Midbrain (tissue), 1 donor: ENCODE measurements at regions not wholly inside any gene's neighbourhood (a gene's known extent, or its start where the extent isn't known, plus 50 kb on each side); places are given as distances from the start of the nearest gene placed in this dataset.
A peak's percentile ranks its signal among the peaks of the same experiment; 100 is the strongest.

ENCODE experiments used
- DNase-seq: peaks from one replicate; lab custom pipeline; 2025; lab: John Stamatoyannopoulos, UW

DNA sequence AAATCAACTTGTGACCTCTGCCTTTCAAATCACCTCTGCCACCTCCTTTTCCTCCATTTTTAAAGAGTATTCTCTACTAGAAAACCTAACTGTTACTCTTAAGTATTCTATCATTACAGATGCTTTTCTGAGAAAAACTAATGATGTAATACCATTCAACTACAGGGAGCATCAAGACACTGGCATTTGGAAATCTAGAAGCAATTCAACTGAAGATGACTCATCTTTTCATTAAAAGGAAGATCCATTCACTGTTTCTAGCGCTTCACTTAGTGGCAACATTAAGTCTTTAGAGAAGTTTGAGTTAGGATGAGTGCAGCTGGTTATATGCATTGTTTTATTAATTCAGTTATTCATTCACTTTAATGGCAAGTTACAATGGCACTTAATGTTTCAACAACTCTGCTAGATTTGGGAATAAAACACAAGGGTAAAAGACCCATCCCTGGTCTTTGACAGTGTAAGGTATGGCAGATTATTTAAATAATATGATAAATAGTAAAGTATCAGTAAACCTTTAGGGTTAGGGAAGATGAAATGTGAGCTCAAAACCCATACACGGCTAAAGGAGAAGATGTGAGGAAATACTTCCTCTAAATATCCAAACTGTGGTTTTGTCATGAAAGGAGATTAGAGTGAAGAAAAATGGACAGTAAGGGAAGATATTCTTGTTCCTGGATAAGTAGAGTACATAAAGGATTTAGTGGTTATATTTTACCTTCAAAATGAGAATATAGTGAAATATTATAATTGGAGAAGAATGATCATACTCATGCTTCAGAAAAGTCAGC lies 61.7 kb downstream of the KCNJ2 start:
- no peak for DNase-seq

DNA sequence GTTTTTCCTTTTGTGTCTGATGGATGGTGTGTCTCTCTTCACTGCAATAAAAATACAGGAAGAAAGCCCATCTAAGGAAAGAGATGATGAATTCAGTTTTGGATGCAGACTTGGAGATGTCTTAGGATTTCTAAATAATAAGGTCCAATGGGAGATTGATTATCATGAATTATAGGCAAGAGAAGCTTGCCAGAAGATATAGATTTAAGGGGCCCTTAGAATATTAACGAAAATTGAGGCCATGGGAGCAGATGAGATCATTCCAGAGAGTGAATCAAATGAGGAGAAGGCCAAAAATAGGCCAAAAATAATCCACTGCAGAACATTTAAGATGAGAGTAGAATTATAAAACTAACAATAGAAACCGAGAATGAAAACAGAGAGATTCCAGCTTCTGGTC lies 63.1 kb downstream of the KCNJ2 start:
- no peak for DNase-seq

DNA sequence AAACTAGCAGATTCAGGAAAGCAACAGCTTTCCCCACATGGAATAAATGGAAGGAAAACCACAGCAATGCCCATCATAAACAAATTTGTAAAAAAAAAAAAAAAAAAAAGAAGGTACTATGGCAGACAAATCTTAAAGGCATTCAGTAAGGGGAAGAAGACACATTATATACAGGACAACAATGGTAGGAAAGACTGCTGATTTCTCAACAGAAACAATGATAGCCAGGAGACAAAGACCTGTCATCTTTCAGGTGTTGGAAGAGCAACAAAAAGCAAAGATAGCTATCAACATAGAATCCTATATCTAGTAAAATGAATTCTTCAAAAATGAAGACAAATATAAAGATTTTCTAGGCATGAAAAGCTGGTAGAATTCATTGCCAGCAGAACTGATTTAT lies 65.9 kb downstream of the KCNJ2 start:
- DNase-seq, result no peak

DNA sequence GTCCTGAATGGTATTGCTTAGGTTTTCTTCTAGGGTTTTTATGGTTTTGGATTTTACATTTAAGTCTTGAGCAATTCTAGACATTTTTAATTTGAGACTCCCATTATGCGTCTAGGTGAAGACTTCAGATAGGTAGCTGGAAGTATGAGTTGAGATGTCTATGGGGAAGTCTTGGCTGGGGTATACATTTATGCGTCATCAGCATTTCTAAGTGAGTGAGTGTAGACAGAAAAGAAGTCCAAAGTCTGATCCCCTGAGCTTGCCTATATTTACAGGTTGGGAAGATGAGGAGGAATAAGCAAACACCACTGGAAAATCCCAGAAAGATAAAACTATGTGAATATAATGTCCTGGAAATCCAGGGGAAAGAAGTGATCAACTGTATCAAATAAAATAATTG lies 68.9 kb downstream of the KCNJ2 start:
- no peak for DNase-seq

DNA sequence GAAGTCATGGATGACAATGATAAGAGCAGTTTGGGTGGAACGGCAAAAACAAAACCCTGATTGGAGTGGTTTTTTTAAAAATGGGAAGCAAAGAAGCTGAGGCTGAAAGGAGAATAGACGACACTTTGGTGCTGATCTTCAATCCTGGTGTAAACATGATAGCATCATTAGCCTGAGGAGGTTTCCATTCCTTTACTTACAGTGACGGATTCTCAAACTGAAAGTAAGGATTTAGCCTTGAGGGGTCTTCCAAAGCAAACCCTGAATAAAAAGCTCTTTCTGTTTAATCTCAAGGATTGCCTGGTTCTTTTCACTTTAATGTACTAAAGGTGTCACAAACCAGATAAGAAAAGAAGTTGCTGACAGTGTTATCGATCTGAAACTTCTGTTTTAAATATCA lies 69.3 kb downstream of the KCNJ2 start:
- DNase-seq, result no peak

DNA sequence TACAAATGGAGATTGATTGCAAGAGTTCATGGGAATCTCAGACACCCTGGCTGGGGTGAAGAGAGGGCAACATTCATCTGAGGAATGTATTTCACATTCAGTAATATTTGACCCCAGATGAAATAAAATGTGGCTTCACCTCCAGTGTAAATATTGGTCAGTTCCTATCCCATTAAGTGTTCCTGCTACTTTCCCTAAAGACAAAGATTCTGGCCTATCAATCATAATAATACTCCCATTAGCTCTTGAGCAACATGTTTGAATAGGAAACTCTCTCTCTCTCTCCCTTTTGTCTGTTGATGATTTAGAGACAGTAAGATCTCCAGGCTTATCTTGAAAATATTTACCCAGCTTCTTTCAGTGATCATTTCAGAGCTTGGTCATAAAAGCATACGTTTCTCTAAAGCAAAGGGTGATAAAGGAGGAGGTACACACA lies 70.1 kb downstream of the KCNJ2 start:
- DNase-seq, result no peak

DNA sequence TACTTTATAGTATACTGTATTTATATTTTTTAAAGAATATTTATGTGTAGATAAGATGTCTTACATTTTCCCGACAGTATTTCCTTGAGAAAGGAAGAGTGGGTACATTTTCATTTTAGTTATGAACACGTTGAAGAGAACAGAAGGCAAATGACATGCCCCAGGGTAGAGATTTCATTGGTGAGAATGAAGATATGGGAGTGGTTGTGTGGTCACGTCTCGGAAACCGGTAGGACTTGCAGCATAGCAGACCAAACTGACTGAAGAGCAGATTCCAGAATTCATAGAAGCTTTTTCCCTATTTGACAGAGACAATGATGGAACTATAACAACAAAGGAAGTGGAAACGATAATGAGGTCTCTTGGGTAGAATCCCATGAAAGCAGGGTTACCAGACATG lies 71.7 kb downstream of the KCNJ2 start:
- DNase-seq, result no peak

DNA sequence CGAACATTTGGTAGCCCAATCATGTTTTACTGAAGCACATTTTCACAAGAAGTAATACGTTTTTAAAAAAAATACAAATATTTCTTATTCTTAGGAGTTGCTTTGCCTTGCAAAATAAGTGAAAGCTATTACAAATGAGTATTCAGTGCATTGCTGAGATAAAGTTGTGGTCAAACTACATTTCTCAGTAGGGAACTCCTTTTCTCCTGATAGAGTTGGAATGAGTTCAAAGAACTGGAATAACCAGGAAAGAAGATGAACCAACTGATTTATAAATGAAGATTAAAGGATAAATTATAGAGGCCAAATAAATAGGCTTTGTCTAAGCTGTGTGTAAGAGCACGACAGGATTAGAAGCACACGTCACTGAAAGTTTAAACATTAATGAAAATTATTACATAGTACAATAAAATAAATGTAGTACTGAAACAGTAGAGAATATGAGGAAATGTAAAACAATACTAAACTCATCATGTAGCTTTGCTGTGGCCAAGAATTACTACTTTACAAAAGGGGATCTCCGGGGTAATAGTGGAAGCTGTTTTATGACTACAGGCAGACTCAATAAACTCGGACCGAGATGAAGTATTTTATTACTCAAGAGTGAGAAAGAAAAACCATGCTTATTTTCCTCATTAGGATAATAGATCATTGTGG lies 73.6 kb downstream of the KCNJ2 start:
- no peak for DNase-seq

DNA sequence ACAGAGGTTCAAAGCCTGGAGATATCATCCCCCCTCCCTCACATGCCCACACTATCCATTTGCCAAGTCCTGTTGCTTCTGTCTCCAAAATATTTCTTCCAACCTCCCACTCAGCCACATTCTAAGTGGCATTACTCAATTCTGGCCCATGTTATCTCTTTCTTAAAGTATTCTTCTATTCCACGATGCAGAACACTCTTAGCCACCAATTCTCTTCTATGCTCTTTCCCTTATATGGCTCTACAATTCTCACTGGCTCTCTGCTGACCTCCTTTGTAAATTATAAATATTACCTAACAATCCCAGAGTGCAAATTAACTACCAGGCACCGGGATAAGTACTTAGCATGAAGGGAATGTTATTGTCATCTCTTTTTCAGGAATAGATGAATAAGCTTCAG lies 82.4 kb downstream of the KCNJ2 start:
- DNase-seq, result no peak

DNA sequence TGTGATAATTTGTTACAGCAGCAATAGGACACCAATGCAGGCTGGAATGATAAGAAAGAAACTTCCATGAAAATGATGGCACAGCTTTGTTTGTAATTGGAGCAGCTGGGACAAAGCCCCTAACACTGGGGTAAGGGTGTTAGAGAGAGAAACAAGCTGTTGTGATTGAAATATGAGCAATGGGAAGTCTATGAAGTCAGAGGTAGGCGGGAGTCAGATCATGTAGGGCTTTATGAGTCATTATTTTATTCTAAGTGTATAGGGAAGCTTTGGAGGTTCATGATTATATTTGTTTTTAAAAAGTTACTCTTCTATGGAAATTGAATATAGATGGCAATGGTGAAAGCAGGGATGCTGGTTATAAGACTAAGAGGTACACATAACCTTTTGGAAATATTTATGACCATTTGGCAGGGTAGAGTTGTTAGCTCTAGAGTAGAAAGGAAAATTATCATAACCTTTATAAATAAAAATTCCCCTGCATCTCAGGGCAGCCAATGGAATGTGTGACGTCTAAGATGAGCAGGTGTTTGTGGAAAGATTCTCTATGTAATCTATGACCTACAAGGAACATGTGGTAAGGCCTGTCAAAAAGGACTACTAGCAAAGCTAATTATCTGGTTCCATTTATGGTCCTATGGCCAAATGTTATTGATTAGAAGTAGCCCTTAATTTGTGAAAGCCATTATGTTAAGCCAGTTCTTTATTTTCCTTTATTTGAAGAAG lies 85.6 kb downstream of the KCNJ2 start:
- DNase-seq, result no peak

DNA sequence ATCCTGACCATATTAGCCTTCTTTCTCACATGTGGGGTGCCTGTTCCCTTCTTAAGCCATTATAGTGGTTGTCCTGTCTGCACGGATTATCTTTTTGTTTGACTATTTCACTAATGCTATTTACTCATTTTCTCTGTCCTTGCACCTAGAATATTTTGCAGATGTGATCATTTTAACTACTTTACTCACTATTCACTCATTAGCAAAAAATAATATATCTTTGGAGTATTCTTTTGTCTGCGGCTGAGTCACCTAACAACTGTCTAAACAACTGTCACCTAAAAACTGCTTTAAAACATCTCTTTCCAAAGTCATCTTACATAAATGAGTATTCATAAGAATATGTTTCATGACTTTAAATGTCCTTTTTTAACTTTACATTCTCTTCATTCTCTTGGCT lies 87.4 kb downstream of the KCNJ2 start:
- DNase-seq, result no peak

DNA sequence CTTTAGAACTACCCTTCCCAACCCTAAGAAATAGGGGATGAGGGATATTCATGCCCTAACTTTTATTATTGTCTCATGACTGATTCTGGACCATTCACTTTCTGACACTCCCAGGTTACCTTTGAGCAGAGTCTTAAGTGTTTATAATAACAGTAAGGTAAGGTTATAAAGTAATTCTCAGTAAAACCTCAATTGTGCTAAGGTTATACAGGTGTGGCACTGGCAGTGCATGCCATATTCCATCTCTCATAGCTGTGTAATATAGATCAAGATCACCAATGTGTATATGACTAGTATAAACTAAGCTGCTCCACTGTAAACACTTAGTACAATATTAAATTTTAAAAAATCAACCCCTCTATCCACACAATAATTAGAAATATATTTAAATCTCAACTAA lies 89.1 kb downstream of the KCNJ2 start:
- DNase-seq, result no peak

DNA sequence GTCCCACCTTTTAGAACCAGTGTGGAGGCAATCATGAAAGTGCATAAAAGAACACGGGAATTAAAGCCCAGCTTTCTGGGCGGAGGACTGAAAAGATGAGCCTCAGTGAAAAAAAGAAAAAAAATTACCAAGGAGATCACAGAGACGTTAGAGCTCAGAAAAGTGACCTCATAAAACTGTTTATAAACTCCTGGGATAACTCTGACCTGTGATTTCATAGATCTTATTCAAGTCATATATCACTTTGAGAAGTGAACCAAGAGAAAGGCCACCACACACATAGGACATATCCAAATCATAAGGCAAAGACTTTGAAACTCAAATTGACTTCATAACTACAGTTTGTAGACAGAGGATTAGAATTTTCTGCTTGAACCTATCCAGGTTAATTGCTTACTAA lies 90.1 kb downstream of the KCNJ2 start:
- DNase-seq, result no peak

DNA sequence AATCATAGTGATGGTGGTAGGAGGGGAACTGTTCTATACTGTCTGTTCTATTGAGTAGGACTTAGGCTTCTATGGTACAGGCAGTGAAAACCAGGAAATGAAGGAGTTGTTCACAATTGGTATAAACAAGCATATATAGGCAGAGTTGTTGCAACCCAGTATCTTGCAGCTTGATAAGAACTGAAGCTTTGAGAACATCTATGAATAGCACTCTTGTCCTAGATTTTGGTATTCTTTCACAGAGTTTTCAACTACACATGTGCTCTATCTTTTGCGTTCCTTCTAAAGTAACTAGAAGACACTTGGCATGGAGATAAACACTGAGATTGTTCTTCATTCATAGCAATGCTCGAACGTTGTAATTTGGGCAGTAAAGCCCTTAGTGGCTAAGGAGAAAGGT lies 91.8 kb downstream of the KCNJ2 start:
- no peak for DNase-seq

DNA sequence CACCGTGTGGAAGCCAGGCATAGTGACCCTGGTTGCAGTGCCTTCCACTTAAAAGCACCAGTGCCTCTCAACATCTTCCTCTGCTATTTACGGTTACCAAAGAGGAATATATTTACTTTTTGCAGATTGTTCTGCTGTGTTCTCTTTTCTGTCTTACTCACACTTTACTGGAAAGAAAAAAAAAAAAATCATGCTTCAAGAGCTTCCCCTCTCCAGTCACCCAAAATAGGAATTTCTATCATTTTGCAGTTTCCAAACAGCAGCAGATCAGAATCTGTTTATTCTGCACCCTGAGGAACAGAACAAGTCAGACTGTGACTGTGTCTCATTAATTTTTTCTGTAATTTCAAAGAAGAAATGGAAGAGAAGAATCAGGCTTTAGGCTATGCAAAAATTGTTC lies 96.1 kb downstream of the KCNJ2 start:
- DNase-seq, result no peak

DNA sequence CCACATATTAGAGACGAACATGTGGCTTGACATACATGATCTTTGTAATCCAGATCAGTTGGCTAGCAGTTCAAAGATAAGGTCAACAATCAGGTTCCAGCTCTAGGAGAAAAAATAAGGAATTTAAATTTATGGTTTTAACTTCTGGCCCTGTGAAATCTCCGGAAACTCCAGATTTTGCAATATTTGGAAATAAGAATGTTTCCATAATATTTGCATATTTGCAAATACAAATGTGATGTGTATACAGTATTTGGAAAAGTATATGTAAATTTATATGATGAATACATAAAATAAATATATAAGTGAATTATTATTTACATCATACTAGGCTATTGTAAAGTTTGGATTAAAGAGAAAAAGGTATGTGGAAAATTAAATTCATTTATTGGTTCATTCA lies 97.1 kb downstream of the KCNJ2 start:
- no peak for DNase-seq

DNA sequence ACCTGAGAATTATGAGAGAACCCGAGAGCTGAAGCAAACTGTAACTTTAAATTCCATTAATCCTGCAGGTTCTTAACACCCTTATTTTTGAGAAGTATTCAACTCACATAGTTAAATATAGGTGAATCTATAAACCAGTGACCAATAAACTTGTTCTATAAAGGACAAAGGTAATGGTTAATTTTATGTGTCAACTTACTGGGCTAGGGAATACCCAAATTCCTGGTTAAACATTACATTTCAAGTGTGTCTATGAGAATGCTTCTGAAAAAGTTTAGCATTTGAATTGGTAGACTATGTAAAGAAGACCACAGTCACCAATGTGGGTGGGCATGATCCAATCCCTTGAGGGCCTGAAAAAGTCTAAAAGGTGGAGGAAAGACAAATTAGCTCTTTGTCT lies 99.1 kb downstream of the KCNJ2 start:
- DNase-seq, result no peak

DNA sequence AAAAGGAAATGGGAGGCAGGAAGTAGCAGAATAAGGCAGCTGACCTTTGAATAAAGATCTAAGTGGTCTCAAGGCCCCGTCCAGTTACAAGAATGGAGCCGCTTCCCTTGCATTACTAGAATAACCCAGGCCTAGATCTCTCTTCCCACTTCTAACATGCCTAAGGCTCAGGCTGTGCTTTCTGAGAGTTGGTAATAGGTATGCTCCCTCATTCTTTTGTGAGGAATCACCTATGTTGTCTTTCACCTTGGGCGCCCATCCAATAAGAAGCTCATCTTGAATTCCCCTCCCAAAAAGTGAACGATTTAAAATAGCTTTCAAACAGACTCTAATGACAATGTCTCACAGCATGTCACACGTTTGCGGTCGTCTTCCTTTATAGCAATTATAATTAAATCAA lies 101.2 kb downstream of the KCNJ2 start:
- no peak for DNase-seq

DNA sequence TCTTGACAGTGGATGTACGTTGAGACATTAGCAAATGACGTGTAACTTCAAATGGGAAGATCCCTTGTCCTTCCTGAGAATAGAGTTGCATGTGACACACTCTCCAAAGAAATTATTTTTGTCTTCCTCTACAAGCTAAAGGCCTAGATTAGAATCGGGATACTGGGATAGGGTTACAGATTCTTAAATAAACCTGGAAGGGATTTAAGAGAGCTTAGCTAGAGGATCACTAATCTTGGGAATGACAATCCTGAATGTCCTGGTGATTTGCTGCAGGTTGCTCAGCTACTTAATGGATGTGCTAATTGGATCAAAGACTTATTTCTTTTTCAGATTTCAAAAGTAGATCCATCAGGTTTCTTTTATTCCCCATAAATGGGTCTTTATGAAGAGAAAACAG lies 101.9 kb downstream of the KCNJ2 start:
- DNase-seq, result no peak

DNA sequence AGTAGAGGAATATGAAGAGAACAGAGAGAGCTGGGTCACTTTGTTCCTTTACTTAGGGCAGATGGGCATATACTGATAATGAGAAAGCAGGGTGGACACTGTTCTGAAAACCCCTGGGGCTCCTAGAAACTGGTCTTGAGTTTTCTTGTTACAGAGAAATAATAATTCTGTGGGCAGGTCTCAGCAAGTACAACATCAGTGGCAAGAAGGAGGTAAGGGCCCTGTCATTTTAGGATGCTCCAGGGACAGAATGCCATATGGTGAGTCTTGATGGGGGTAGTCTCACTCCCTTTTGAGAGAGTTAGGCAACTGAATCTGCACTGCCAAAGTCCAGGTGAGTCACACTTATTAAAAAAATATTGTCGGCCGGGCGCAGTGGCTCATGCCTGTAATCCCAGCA lies 102.3 kb downstream of the KCNJ2 start:
- DNase-seq, result no peak

DNA sequence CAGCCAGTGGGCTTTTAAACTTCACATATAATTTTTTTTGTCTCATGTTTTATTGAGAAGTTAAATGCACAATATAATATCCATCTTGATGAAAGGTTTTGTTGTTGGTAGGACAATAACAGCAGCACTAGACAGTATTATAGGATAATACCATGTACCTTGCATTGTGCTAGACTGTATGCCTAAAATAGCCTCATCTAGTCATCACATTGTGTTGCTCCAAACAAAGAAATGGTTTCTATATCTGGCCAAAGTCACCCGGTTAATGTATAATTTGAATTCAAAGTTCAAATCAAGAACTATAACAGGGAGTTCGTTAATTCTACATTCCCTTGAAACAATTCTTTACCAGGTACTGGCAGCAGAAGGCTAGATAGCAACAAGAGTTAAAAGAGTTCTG lies 104.9 kb downstream of the KCNJ2 start:
- no peak for DNase-seq

DNA sequence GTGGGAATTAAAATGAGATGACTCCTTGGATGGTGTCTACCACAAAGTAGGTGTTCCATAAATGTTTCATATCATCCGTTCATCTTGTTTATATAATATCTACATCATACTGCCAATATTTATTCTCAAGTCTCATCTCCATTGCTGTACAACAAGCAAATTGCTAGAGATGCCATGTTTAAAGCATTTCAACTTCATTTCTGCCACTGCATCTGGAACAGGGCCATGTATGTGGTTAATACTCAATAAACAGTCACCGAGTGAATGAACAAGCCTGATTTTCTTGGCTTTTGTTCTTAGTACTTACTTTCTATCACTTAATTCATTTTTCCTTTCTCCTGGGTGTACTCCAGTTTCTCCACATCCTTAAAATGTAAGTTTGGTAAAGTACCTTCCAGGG lies 107.6 kb downstream of the KCNJ2 start:
- DNase-seq, result no peak

DNA sequence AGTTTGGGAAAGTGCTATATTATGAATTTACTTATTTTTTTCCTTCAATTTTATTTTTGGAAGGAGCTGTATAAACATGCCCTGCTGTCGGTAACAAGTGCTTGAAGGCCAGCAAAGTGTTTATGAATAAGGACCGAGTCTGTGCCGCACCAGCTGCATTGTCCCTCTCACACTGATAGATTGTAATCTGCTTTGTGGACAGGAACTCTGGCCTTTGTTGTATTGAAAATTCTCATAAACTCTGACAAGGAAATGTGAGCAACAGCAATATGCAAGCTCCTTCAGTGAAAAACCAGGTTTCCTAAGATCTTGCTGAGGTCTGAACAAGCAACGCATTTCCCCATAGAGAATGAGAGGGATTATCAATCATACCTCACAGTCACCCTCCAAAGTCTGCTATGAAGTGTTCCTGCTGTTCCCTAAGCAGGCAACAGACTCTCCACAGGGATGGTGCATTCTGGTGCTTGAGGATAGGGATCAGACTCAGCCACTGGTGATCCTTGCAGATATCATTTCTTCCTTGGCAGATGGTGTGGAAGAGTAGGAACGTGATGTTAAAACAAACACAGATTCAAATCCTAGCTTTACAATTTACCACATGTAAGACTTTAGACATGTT lies 109.6 kb downstream of the KCNJ2 start:
- peak; percentile 13 for DNase-seq
